ENCODE measurements at regions not wholly inside any gene's neighbourhood (a gene's known extent, or its start where the extent isn't known, plus 50 kb on each side); places are given as distances from the start of the nearest gene placed in this dataset.

GRCh38 chr3:10763817-10764258 lies 52.2 kb upstream of the SLC6A11 start:
- H3K36me3 ChIP-seq (ENCODE audit: control insufficient read depth, insufficient read depth, low read length): no peaks in the 10 kb centered on the region
- in situ Hi-C loops (cut with HindIII; ENCODE audit: low pct_unique_long_range_greater_than_20kb, low sequenced_read_pairs): no loop called here
- CTCF ChIA-PET: no interaction called here

GRCh38 chr3:10764259-10765051 lies 51.6 kb upstream of the SLC6A11 start:
- Histone ChIP-seq H3K4me1 (ENCODE audit: control insufficient read depth, insufficient read depth, low read length) (no peaks in the 10 kb centered on the region), H3K27ac (ENCODE audit: low read length) (no peak overlapping the region), H3K27me3 (ENCODE audit: control insufficient read depth, insufficient read depth, low read length) (peaks cover 3% of the 10 kb centered on the region), H3K9me3 (ENCODE audit: control insufficient read depth, insufficient read depth, low read depth, low read length) (no peaks in the 10 kb centered on the region), H3K4me3 (ENCODE audit: low read depth in 2 of 2, low read length in 2 of 2) (no peak overlapping the region), H3K36me3 (ENCODE audit: control insufficient read depth, insufficient read depth, low read length) (no peaks in the 10 kb centered on the region)
- no peak for ATAC-seq
- intact Hi-C loops (cut with micrococcal nuclease; ENCODE audit: unreplicated experiment) (no loop called here), in situ Hi-C loops (cut with HindIII; ENCODE audit: low pct_unique_long_range_greater_than_20kb, low sequenced_read_pairs) (no loop called here)
- no TSS peak for BruUV-seq (replicated peaks)
- no peak for TF ChIP-seq TCF7L2 (IDR thresholded peaks at IDR 0.05; ENCODE audit: low read depth, low read length)
- TF ChIP-seq POLR2AphosphoS5 (IDR thresholded peaks at IDR 0.05; ENCODE audit: low read depth, low read length): no peak
- TF ChIP-seq SIN3A (IDR thresholded peaks at IDR 0.05; ENCODE audit: borderline replicate concordance, insufficient read depth, low read depth, low read length): no peak
- TF ChIP-seq, protein P1, sequence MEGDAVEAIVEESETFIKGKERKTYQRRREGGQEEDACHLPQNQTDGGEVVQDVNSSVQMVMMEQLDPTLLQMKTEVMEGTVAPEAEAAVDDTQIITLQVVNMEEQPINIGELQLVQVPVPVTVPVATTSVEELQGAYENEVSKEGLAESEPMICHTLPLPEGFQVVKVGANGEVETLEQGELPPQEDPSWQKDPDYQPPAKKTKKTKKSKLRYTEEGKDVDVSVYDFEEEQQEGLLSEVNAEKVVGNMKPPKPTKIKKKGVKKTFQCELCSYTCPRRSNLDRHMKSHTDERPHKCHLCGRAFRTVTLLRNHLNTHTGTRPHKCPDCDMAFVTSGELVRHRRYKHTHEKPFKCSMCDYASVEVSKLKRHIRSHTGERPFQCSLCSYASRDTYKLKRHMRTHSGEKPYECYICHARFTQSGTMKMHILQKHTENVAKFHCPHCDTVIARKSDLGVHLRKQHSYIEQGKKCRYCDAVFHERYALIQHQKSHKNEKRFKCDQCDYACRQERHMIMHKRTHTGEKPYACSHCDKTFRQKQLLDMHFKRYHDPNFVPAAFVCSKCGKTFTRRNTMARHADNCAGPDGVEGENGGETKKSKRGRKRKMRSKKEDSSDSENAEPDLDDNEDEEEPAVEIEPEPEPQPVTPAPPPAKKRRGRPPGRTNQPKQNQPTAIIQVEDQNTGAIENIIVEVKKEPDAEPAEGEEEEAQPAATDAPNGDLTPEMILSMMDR (IDR thresholded peaks at IDR 0.05): no peak
- no peak for TF ChIP-seq REST (IDR thresholded peaks at IDR 0.05; ENCODE audit: insufficient read depth in 1 of 2, low read depth in 2 of 2, low read length in 1 of 2)
- DNase-seq (ENCODE audit: low read depth, low spot score): no peak
- ChIA-PET CTCF (no interaction called here), POLR2A (no interaction called here)

More at GRCh38 chr3:10763817-10764258, 52.2 kb upstream of the SLC6A11 start:
- TF ChIP-seq TCF7L2 (IDR thresholded peaks at IDR 0.05; ENCODE audit: low read depth, low read length) (no peak), REST (IDR thresholded peaks at IDR 0.05; ENCODE audit: insufficient read depth in 1 of 2, low read depth in 2 of 2, low read length in 1 of 2) (no peak), POLR2AphosphoS5 (IDR thresholded peaks at IDR 0.05; ENCODE audit: low read depth, low read length) (no peak), SIN3A (IDR thresholded peaks at IDR 0.05; ENCODE audit: borderline replicate concordance, insufficient read depth, low read depth, low read length) (no peak)
- TF ChIP-seq, protein P1 (IDR thresholded peaks at IDR 0.05): no peak
- intact Hi-C loops (cut with micrococcal nuclease; ENCODE audit: unreplicated experiment): no loop called here
- no TSS peak for BruUV-seq (replicated peaks)
- Histone ChIP-seq H3K4me1 (ENCODE audit: control insufficient read depth, insufficient read depth, low read length) (no peaks in the 10 kb centered on the region), H3K27ac (ENCODE audit: low read length) (no peak overlapping the region), H3K4me3 (ENCODE audit: low read depth in 2 of 2, low read length in 2 of 2) (no peak overlapping the region), H3K27me3 (ENCODE audit: control insufficient read depth, insufficient read depth, low read length) (peaks cover 3% of the 10 kb centered on the region), H3K9me3 (ENCODE audit: control insufficient read depth, insufficient read depth, low read depth, low read length) (no peaks in the 10 kb centered on the region)
- ATAC-seq (no peak), DNase-seq (ENCODE audit: low read depth, low spot score) (no peak)
- POLR2A ChIA-PET: no interaction called here
